Ovary (tissue), 7 donors: ENCODE measurements at regions not wholly inside any gene's neighbourhood (a gene's known extent, or its start where the extent isn't known, plus 50 kb on each side); places are given as distances from the start of the nearest gene placed in this dataset.

Experiments used
- DNase-seq, 5 donors: peaks; one replicate each; pipeline ENCODE4 v3.0.0-alpha.2; 2019 to 2020
- H3K27ac ChIP-seq, 2 donors: fragments of 200-600 bp; one replicate each; pipeline versions ENCODE4 v1.5.1 to v1.8.0; 2019 to 2022
- H3K27me3 ChIP-seq: fragments of 200-600 bp; one replicate; pipeline ENCODE4 v1.8.0; 2022
- H3K36me3 ChIP-seq: fragments of 200-600 bp; sonication (generic); one replicate; pipeline ENCODE4 v1.5.1; 2019
- H3K4me1 ChIP-seq: one replicate; pipeline ENCODE4 v1.8.1; 2013; ENCODE audit warnings: mild to moderate bottlenecking, moderate library complexity; ENCODE audit not compliant: insufficient read depth
- H3K4me3 ChIP-seq: fragments of 200-600 bp; sonication (generic); one replicate; pipeline ENCODE4 v1.5.1; 2017
- H3K9me3 ChIP-seq, 2 donors: fragments of 200-600 bp in 1 of 2; sonication (generic) in 1 of 2; one replicate each; pipeline versions ENCODE4 v1.5.1 to v1.8.1; 2013 to 2019; ENCODE audit warnings: mild to moderate bottlenecking in 1 of 2, moderate library complexity in 1 of 2
- EP300 ChIP-seq: sonication (generic); formaldehyde crosslinking; IDR thresholded peaks from one replicate; pipeline ENCODE4 v1.6.1; 2017; ENCODE audit warnings: antibody characterized with exemption
- POLR2A ChIP-seq: fragments of 450-650 bp; IDR thresholded peaks from one replicate; pipeline ENCODE4 v1.6.1; 2017; ENCODE audit warnings: antibody characterized with exemption, mild to moderate bottlenecking, moderate library complexity
- WGBS, 3 donors: extraction: QIAGEN DNeasy Blood & Tissue Kit in 1 of 3; methylation state at CpG; one replicate each; pipeline versions ENCODE4 v1.1.5 to v1.1.7; 2013 to 2017; 5-methylcytosine and 5-hydroxymethylcytosine counted together
- intact Hi-C, 4 donors: fragments of 100-400 bp; cut with DNase I; formaldehyde crosslinking; loops; one replicate each; pipeline versions ENCODE4 v1.11.0 to v1.15.1; 2022 to 2023
- TF ChIP-seq, protein P1 (sequence below), 3 donors: fragments of 450-650 bp in 2 of 3; fragments of 200-600 bp in 1 of 3; IDR thresholded peaks; one replicate each; pipeline versions ENCODE4 v1.5.1 to v1.8.0; 2016 to 2022; ENCODE audit warnings: antibody characterized with exemption in 3 of 3, mild to moderate bottlenecking in 1 of 3
- donor health status: DM: no; HTN: no; CAD: no; lungs with moderate emphysema.
- donor health status: DM: no; HTN: no; CAD: no.
- donor health status: Bipolar disorder and iron deficiency.
- donor health status: DM: no; HTN: no; CAD: no.
- donor health status: DM: yes; HTN: yes; CAD: no.

DNA sequence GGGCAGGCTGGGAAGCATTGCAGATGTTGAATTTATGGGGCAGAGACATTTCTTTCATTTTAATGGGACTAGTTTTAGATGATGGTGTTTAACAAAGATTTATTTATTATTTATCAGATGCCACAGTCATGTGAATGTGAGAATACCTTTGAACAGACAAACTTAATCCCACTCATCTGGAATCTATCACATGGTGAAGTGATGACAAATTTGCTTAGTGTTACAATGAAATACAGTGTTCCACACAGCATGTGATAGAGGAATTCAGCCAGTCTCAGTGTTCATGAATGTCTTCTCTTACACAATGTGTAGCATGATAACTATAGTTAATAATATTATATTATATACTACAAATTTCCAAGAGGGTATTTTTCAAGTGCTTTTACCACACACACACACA, 1361.7 kb upstream of the B3GALT2 start:
- H3K36me3 ChIP-seq: no peaks in the 10 kb centered on the region
- no peaks in the 10 kb centered on the region for H3K27me3 ChIP-seq
- no peak for DNase-seq
- H3K27ac ChIP-seq: no peak overlapping the region
- intact Hi-C loops: no loop called here
- TF ChIP-seq, protein P1, sequence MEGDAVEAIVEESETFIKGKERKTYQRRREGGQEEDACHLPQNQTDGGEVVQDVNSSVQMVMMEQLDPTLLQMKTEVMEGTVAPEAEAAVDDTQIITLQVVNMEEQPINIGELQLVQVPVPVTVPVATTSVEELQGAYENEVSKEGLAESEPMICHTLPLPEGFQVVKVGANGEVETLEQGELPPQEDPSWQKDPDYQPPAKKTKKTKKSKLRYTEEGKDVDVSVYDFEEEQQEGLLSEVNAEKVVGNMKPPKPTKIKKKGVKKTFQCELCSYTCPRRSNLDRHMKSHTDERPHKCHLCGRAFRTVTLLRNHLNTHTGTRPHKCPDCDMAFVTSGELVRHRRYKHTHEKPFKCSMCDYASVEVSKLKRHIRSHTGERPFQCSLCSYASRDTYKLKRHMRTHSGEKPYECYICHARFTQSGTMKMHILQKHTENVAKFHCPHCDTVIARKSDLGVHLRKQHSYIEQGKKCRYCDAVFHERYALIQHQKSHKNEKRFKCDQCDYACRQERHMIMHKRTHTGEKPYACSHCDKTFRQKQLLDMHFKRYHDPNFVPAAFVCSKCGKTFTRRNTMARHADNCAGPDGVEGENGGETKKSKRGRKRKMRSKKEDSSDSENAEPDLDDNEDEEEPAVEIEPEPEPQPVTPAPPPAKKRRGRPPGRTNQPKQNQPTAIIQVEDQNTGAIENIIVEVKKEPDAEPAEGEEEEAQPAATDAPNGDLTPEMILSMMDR (IDR thresholded peaks at IDR 0.05): no peak
- TF ChIP-seq EP300 (no peak), POLR2A (no peak)
- H3K9me3 ChIP-seq: no peaks in the 10 kb centered on the region
- H3K4me3 ChIP-seq: no peak overlapping the region
- no peaks in the 10 kb centered on the region for H3K4me1 ChIP-seq

GRCh38 chr1:194544012-194544411, 1357.6 kb upstream of the B3GALT2 start:
- H3K36me3 ChIP-seq: no peaks in the 10 kb centered on the region
- no peak for TF ChIP-seq EP300
- no peak for TF ChIP-seq POLR2A
- TF ChIP-seq, protein P1 (IDR thresholded peaks at IDR 0.05): no peak
- intact Hi-C loops: no loop called here
- DNase-seq: no peak
- H3K9me3 ChIP-seq: no peaks in the 10 kb centered on the region
- H3K4me1 ChIP-seq: no peaks in the 10 kb centered on the region
- no peak overlapping the region for H3K27ac ChIP-seq
- WGBS, 3 donors: 92 to 95% (median 93%) methylated on average over 3 of the region's 3 CpGs
- no peaks in the 10 kb centered on the region for H3K27me3 ChIP-seq
- no peak overlapping the region for H3K4me3 ChIP-seq

DNA sequence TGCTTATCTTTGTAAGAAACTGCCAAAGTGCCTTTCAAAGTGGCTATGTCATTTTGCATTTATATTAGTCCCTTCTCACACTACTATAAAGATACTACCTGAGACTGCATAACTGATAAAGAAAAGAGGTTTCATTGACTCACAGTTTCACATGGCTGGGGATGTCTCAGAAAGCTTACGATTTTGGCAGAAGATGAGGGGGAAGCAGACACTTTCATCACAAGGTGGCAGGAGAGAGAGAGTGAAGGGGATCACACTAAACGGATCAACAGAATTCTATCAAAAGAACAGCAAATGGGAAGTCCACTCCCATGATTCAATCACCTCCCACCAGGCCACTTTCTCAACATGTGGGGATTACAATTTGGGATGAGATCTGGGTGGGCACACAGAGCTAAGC, 1352.0 kb upstream of the B3GALT2 start:
- H3K27ac ChIP-seq: no peak overlapping the region
- no peak for DNase-seq
- no peaks in the 10 kb centered on the region for H3K36me3 ChIP-seq
- TF ChIP-seq EP300: no peak
- no peaks in the 10 kb centered on the region for H3K4me1 ChIP-seq
- H3K4me3 ChIP-seq: no peak overlapping the region
- intact Hi-C loops: no loop called here
- 66 to 72% (median 67%) methylated on average over 2 of the region's 2 CpGs for WGBS, 3 donors
- H3K27me3 ChIP-seq: no peaks in the 10 kb centered on the region
- no peaks in the 10 kb centered on the region for H3K9me3 ChIP-seq

GRCh38 chr1:194537521-194537920, 1351.1 kb upstream of the B3GALT2 start:
- intact Hi-C loops: no loop called here
- no peak overlapping the region for H3K4me3 ChIP-seq
- no peaks in the 10 kb centered on the region for H3K27me3 ChIP-seq
- no peak for DNase-seq
- no peak for TF ChIP-seq POLR2A
- no peak for TF ChIP-seq EP300
- TF ChIP-seq, protein P1 (IDR thresholded peaks at IDR 0.05): no peak
- no peaks in the 10 kb centered on the region for H3K4me1 ChIP-seq
- no peaks in the 10 kb centered on the region for H3K9me3 ChIP-seq
- H3K36me3 ChIP-seq: no peaks in the 10 kb centered on the region
- no peak overlapping the region for H3K27ac ChIP-seq

- intact Hi-C loops: no loop called here
- H3K4me3 ChIP-seq: no peak overlapping the region
- TF ChIP-seq EP300 (no peak), POLR2A (no peak)
- TF ChIP-seq, protein P1 (IDR thresholded peaks at IDR 0.05): no peak
- DNase-seq: no peak
- WGBS, 3 donors: 67% methylated on average over 6 of the region's 6 CpGs
- H3K27ac ChIP-seq: no peak overlapping the region
- H3K9me3 ChIP-seq: no peaks in the 10 kb centered on the region
- no peaks in the 10 kb centered on the region for H3K4me1 ChIP-seq
- no peaks in the 10 kb centered on the region for H3K27me3 ChIP-seq
- H3K36me3 ChIP-seq: no peaks in the 10 kb centered on the region
These were observed 1349.0 kb upstream of the B3GALT2 start for GRCh38 chr1:194535369-194535768.
